IPS DF 6.9 (cell line): ENCODE measurements at regions not wholly inside any gene's neighbourhood (a gene's known extent, or its start where the extent isn't known, plus 50 kb on each side); places are given as distances from the start of the nearest gene placed in this dataset.

ENCODE experiments used
- DNase-seq: peaks from one replicate; pipeline ENCODE4 v3.0.0-alpha.2; 2013; ENCODE audit warnings: low read depth, low spot score
- H3K27ac ChIP-seq: one replicate; pipeline ENCODE4 v1.5.1; 2013; ENCODE audit warnings: low read length, control low read depth
- H3K27me3 ChIP-seq: 2 replicates; pipeline ENCODE4 v1.6.1; 2013; ENCODE audit warnings: mild to moderate bottlenecking, low read length; ENCODE audit not compliant: control insufficient read depth, insufficient read depth
- H3K36me3 ChIP-seq: 2 replicates; pipeline ENCODE4 v1.6.1; 2013; ENCODE audit warnings: low read length; ENCODE audit not compliant: control insufficient read depth, insufficient read depth
- H3K4me1 ChIP-seq: 2 replicates; pipeline ENCODE4 v1.6.1; 2013; ENCODE audit warnings: low read length; ENCODE audit not compliant: control insufficient read depth, insufficient read depth
- H3K4me3 ChIP-seq: 2 replicates; pipeline ENCODE4 v1.5.1; 2013; ENCODE audit warnings: mild to moderate bottlenecking, low read length
- H3K9me3 ChIP-seq: 2 replicates; pipeline ENCODE4 v1.6.1; 2013; ENCODE audit warnings: low read length, inconsistent platforms; ENCODE audit not compliant: control insufficient read depth, insufficient read depth
- WGBS: extraction: QIAGEN DNeasy Blood & Tissue Kit; methylation state at CpG from one replicate; pipeline ENCODE4 v1.1.7; 2013; ENCODE audit warnings: mixed read lengths, missing lambda C conversion rate; ENCODE audit not compliant: insufficient read length, insufficient coverage; 5-methylcytosine and 5-hydroxymethylcytosine counted together

GRCh38 chr9:75623462-75623861 is 267.0 kb upstream of the PCSK5 start:
- Histone ChIP-seq H3K9me3 (no peaks in the 10 kb centered on the region), H3K36me3 (no peaks in the 10 kb centered on the region), H3K27me3 (no peaks in the 10 kb centered on the region), H3K27ac (no peak overlapping the region), H3K4me3 (no peak overlapping the region), H3K4me1 (no peaks in the 10 kb centered on the region)
- no peak for DNase-seq

GRCh38 chr9:75624998-75625397 is 265.5 kb upstream of the PCSK5 start:
- Histone ChIP-seq H3K27me3 (no peaks in the 10 kb centered on the region), H3K9me3 (no peaks in the 10 kb centered on the region), H3K4me3 (no peak overlapping the region), H3K4me1 (no peaks in the 10 kb centered on the region), H3K36me3 (no peaks in the 10 kb centered on the region), H3K27ac (no peak overlapping the region)
- WGBS, result no CpG with 5 or more reads among the region's 2 CpGs
- no peak for DNase-seq

- no peak overlapping the region for H3K27ac ChIP-seq
- no peak for DNase-seq
- no peaks in the 10 kb centered on the region for H3K9me3 ChIP-seq
- no CpG with 5 or more reads among the region's 1 CpG for WGBS
- H3K27me3 ChIP-seq, result no peaks in the 10 kb centered on the region
- no peak overlapping the region for H3K4me3 ChIP-seq
- H3K4me1 ChIP-seq, result no peaks in the 10 kb centered on the region
- no peaks in the 10 kb centered on the region for H3K36me3 ChIP-seq
These were observed 263.6 kb upstream of the PCSK5 start for GRCh38 chr9:75626860-75627259.

- H3K9me3 ChIP-seq, result no peaks in the 10 kb centered on the region
- no peak overlapping the region for H3K27ac ChIP-seq
These were observed 261.5 kb upstream of the PCSK5 start for GRCh38 chr9:75628952-75629351.

GRCh38 chr9:75633451-75634057 is 256.9 kb upstream of the PCSK5 start:
- Histone ChIP-seq H3K27ac (no peak overlapping the region), H3K4me1 (no peaks in the 10 kb centered on the region), H3K27me3 (no peaks in the 10 kb centered on the region), H3K4me3 (no peak overlapping the region), H3K36me3 (no peaks in the 10 kb centered on the region), H3K9me3 (no peaks in the 10 kb centered on the region)
- WGBS, result no CpG with 5 or more reads among the region's 7 CpGs
- no peak for DNase-seq

More at GRCh38 chr9:75628952-75629351, 261.5 kb upstream of the PCSK5 start:
- no peaks in the 10 kb centered on the region for H3K27me3 ChIP-seq
- no peak for DNase-seq
- H3K4me1 ChIP-seq, result no peaks in the 10 kb centered on the region
- no peak overlapping the region for H3K4me3 ChIP-seq
- 100% methylated on average over 1 of the region's 3 CpGs for WGBS
- H3K36me3 ChIP-seq, result no peaks in the 10 kb centered on the region

GRCh38 chr9:75636427-75637045 is 253.9 kb upstream of the PCSK5 start:
- DNase-seq, result no peak
- Histone ChIP-seq H3K4me3 (no peak overlapping the region), H3K9me3 (no peaks in the 10 kb centered on the region), H3K27ac (no peak overlapping the region), H3K27me3 (no peaks in the 10 kb centered on the region), H3K36me3 (no peaks in the 10 kb centered on the region), H3K4me1 (no peaks in the 10 kb centered on the region)
- no CpG with 5 or more reads among the region's 4 CpGs for WGBS

- WGBS, result no CpG with 5 or more reads among the region's 1 CpG
- no peaks in the 10 kb centered on the region for H3K4me1 ChIP-seq
These were observed 250.4 kb upstream of the PCSK5 start for GRCh38 chr9:75639971-75640610.

GRCh38 chr9:75642522-75642921 is 248.0 kb upstream of the PCSK5 start:
- Histone ChIP-seq H3K27ac (no peak overlapping the region), H3K27me3 (no peaks in the 10 kb centered on the region), H3K4me1 (no peaks in the 10 kb centered on the region), H3K9me3 (no peaks in the 10 kb centered on the region), H3K36me3 (no peaks in the 10 kb centered on the region), H3K4me3 (no peak overlapping the region)
- no peak for DNase-seq

More at GRCh38 chr9:75639971-75640610, 250.4 kb upstream of the PCSK5 start:
- Histone ChIP-seq H3K27ac (no peak overlapping the region), H3K27me3 (no peaks in the 10 kb centered on the region), H3K4me3 (no peak overlapping the region), H3K36me3 (no peaks in the 10 kb centered on the region), H3K9me3 (no peaks in the 10 kb centered on the region)
- no peak for DNase-seq

GRCh38 chr9:75644649-75645048 is 245.8 kb upstream of the PCSK5 start:
- no peaks in the 10 kb centered on the region for H3K4me1 ChIP-seq
- no peaks in the 10 kb centered on the region for H3K36me3 ChIP-seq
- DNase-seq, result no peak
- H3K27me3 ChIP-seq, result no peaks in the 10 kb centered on the region
- no CpG with 5 or more reads among the region's 2 CpGs for WGBS
- H3K27ac ChIP-seq, result no peak overlapping the region
- H3K9me3 ChIP-seq, result no peaks in the 10 kb centered on the region
- no peak overlapping the region for H3K4me3 ChIP-seq

- DNase-seq, result no peak
- no peak overlapping the region for H3K4me3 ChIP-seq
These were observed 242.4 kb upstream of the PCSK5 start for GRCh38 chr9:75648034-75648433.

GRCh38 chr9:75649060-75649459 is 241.4 kb upstream of the PCSK5 start:
- Histone ChIP-seq H3K36me3 (no peaks in the 10 kb centered on the region), H3K4me1 (no peaks in the 10 kb centered on the region)
- WGBS, result no CpG with 5 or more reads among the region's 5 CpGs

More at GRCh38 chr9:75648034-75648433, 242.4 kb upstream of the PCSK5 start:
- H3K36me3 ChIP-seq, result no peaks in the 10 kb centered on the region
- no CpG with 5 or more reads among the region's 8 CpGs for WGBS
- H3K4me1 ChIP-seq, result no peaks in the 10 kb centered on the region
- H3K27me3 ChIP-seq, result no peaks in the 10 kb centered on the region
- H3K27ac ChIP-seq, result no peak overlapping the region
- no peaks in the 10 kb centered on the region for H3K9me3 ChIP-seq

More at GRCh38 chr9:75649060-75649459, 241.4 kb upstream of the PCSK5 start:
- Histone ChIP-seq H3K27ac (no peak overlapping the region), H3K27me3 (no peaks in the 10 kb centered on the region), H3K4me3 (no peak overlapping the region), H3K9me3 (no peaks in the 10 kb centered on the region)
- DNase-seq, result no peak
